Transverse colon (tissue), 4 donors: ENCODE measurements at regions not wholly inside any gene's neighbourhood (a gene's known extent, or its start where the extent isn't known, plus 50 kb on each side); places are given as distances from the start of the nearest gene placed in this dataset.

Experiments used
- DNase-seq: peaks from one replicate; pipeline ENCODE4 v3.0.0-alpha.2; 2019
- H3K27ac ChIP-seq, 4 donors: fragments of 200-600 bp; sonication (generic); 2 replicates each; pipeline ENCODE4 v1.5.1; 2016 to 2018; ENCODE audit warnings: inconsistent platforms in 4 of 4
- H3K27me3 ChIP-seq: fragments of 200-600 bp; sonication (generic); 2 replicates; pipeline ENCODE4 v1.5.1; 2017; ENCODE audit warnings: inconsistent platforms
- H3K36me3 ChIP-seq, 4 donors: fragments of 200-600 bp; sonication (generic); 2 replicates each; pipeline ENCODE4 v1.5.1; 2017 to 2019; ENCODE audit warnings: inconsistent platforms in 4 of 4
- H3K4me1 ChIP-seq, 4 donors: fragments of 200-600 bp; sonication (generic); 2 replicates each; pipeline ENCODE4 v1.5.1; 2017 to 2020; ENCODE audit warnings: inconsistent platforms in 4 of 4
- H3K4me3 ChIP-seq, 4 donors: fragments of 200-600 bp; sonication (generic); 1 replicate in 1 of 4; 2 replicates in 3 of 4; pipeline versions ENCODE4 v1.5.1 to v1.6.1; 2017 to 2019; ENCODE audit warnings: inconsistent platforms in 4 of 4
- H3K9me3 ChIP-seq, 2 donors: fragments of 200-600 bp; sonication (generic); 2 replicates each; pipeline ENCODE4 v1.5.1; 2017 to 2019; ENCODE audit warnings: inconsistent platforms in 2 of 2
- EP300 ChIP-seq: sonication (generic); formaldehyde crosslinking; IDR thresholded peaks from one replicate; pipeline ENCODE4 v1.6.1; 2017; ENCODE audit warnings: antibody characterized with exemption, low read depth
- POLR2A ChIP-seq: fragments of 450-650 bp; IDR thresholded peaks from one replicate; pipeline ENCODE4 v1.6.1; 2016; ENCODE audit warnings: antibody characterized with exemption, mild to moderate bottlenecking, moderate library complexity
- POLR2AphosphoS5 ChIP-seq, 3 donors: sonication (generic); formaldehyde crosslinking; IDR thresholded peaks; one replicate each; pipeline ENCODE4 v1.6.1; 2016; ENCODE audit warnings: antibody characterized with exemption in 3 of 3
- WGBS, 2 donors: methylation state at CpG; one replicate each; pipeline ENCODE4 v1.1.5; 2018; ENCODE audit warnings: low coverage in 1 of 2; 5-methylcytosine and 5-hydroxymethylcytosine counted together
- in situ Hi-C, 4 donors: fragments of 200-750 bp; cut with MboI; loops; one replicate each; pipeline versions ENCODE4 v1.15.0 to v1.15.1; 2017; ENCODE audit warnings: low sequenced_read_pairs in 3 of 4, low pct_ligation_motif_present in 1 of 4, low pct_unique_long_range_greater_than_20kb in 1 of 4
- intact Hi-C: fragments of 100-400 bp; cut with DNase I; formaldehyde crosslinking; loops from one replicate; pipeline ENCODE4 v1.15.1; 2023; ENCODE audit warnings: low total_unique reads
- TF ChIP-seq, protein P1 (sequence below), 5 experiments: fragments of 200-600 bp in 3 of 5; fragments of 450-650 bp in 2 of 5; sonication (generic) in 3 of 5; IDR thresholded peaks; 1 replicate in 2 of 5; 2 replicates in 3 of 5; pipeline ENCODE4 v1.5.1; 2016 to 2017; ENCODE audit warnings: antibody characterized with exemption in 5 of 5, inconsistent platforms in 3 of 5, mild to moderate bottlenecking in 2 of 5, moderate library complexity in 1 of 5

DNA sequence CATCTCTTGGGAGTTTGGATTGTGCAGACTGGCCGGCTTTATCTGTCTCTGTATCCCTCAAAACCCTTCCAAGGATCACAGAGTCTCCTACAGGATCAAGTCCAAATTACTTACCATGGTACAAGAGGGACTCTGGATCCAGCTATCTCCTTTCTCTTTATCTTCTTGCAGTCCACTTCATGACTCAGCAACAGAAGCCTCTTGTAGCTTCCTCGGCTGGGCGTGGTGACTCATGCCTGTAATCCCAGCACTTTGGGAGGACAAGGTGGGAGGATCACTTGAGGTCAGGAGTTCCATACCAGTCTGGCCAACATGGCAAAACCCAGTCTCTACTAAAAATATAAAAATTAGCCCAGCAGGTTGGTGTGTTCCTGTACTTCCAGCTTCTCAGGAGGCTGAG lies 189.7 kb downstream of the BCAT1 start:
- H3K36me3 ChIP-seq: no peaks in the 10 kb centered on the region
- no peaks in the 10 kb centered on the region for H3K4me1 ChIP-seq
- H3K4me3 ChIP-seq: no peak overlapping the region
- no peak overlapping the region for H3K27ac ChIP-seq
- H3K27me3 ChIP-seq: no peaks in the 10 kb centered on the region
- no peak for DNase-seq
- TF ChIP-seq POLR2A (no peak), EP300 (no peak), POLR2AphosphoS5 (IDR thresholded peaks at IDR 0.05) (no peak)
- TF ChIP-seq, protein P1, sequence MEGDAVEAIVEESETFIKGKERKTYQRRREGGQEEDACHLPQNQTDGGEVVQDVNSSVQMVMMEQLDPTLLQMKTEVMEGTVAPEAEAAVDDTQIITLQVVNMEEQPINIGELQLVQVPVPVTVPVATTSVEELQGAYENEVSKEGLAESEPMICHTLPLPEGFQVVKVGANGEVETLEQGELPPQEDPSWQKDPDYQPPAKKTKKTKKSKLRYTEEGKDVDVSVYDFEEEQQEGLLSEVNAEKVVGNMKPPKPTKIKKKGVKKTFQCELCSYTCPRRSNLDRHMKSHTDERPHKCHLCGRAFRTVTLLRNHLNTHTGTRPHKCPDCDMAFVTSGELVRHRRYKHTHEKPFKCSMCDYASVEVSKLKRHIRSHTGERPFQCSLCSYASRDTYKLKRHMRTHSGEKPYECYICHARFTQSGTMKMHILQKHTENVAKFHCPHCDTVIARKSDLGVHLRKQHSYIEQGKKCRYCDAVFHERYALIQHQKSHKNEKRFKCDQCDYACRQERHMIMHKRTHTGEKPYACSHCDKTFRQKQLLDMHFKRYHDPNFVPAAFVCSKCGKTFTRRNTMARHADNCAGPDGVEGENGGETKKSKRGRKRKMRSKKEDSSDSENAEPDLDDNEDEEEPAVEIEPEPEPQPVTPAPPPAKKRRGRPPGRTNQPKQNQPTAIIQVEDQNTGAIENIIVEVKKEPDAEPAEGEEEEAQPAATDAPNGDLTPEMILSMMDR (IDR thresholded peaks at IDR 0.05): no peak
- 88% methylated on average over 3 of the region's 3 CpGs; no CpG with 5 or more reads in 1 of the 2 donors for WGBS, 2 donors
- intact Hi-C loops: no loop called here
- no peaks in the 10 kb centered on the region for H3K9me3 ChIP-seq
- in situ Hi-C loops: no loop called here

DNA sequence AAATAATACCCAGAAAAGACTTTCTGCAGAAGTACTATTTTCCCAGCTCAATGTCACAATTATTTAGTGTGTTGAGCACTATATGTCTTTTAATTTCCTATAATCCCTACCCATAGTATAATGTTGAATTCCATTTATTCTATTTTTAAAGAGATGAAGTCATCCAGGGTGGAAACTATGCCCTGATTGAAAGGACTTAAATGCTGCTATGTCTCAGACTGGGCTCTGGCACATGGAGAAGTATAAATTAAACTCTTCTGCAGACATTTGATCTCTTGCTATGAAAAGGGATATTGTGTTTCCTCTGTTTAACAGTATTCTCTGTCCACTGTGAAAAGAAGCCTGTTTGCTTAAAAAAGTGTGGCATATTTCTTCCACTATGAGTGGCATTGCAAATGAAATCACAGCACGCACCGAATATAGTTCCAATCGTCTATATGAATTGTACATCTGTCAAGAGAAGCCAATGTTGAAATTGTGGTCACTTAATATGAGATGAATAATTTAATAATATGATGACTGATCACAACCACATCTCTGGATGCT lies 192.3 kb downstream of the BCAT1 start:
- 67 to 79% methylated on average over 3 of the region's 3 CpGs for WGBS, 2 donors
- no peak for DNase-seq
- in situ Hi-C loops: no loop called here
- H3K4me3 ChIP-seq: no peak overlapping the region
- TF ChIP-seq POLR2A (no peak), POLR2AphosphoS5 (IDR thresholded peaks at IDR 0.05) (no peak), EP300 (no peak)
- TF ChIP-seq, protein P1 (IDR thresholded peaks at IDR 0.05): no peak
- intact Hi-C loops: no loop called here
- no peaks in the 10 kb centered on the region for H3K4me1 ChIP-seq
- H3K27ac ChIP-seq: no peak overlapping the region
- no peaks in the 10 kb centered on the region for H3K27me3 ChIP-seq
- H3K9me3 ChIP-seq: no peaks in the 10 kb centered on the region
- H3K36me3 ChIP-seq: no peaks in the 10 kb centered on the region

DNA sequence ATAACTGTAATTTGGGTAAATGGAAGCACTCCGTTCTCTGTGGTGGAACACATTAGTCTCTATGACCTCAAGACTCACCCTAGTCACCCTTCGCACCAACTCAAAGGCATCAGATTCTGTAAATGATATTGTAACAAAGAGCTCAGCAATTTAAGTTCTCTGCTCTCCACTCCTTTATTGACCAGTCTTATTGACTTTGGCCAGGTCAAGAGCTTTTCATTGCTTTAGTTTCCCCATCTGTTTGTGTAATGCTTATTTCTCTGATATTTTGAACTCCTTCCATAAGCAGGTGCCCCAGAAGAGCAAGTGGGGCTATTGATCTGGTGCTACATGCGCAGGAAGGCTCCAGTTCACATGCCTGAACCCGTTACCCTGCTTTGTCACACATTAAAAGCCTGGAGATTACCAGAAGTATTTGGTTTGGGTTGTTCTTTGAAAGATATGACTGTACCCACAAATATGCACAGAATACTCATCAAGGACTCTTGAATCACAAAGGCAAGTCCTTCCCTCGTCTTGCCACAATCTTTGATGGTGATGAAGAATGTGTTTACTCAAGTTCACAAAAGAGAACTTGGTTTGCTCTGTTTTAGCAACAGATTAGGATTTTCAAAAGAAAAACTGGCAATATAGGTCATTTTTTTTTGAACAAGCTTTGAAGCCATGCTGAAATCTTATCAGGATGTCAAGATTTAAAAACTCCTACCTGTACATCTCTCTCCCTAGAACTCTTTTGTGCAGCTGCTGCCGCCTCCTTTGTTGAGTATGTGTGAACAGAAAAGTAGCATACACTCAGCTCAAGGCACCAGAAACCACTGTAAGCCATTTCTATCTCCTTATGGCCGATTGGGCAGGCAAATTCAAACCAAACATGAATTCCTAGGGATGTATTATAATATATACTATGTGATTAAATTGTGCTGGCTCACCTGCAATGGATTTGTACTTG lies 193.9 kb downstream of the BCAT1 start:
- in situ Hi-C loops (no loop called here), intact Hi-C loops (no loop called here)
- 67 to 71% methylated on average over 3 to 7 of the region's 7 CpGs for WGBS, 2 donors
- TF ChIP-seq POLR2A: no peak
- no peak for TF ChIP-seq EP300
- TF ChIP-seq, protein P1 (IDR thresholded peaks at IDR 0.05): no peak
- TF ChIP-seq POLR2AphosphoS5 (IDR thresholded peaks at IDR 0.05): no peak
- no peaks in the 10 kb centered on the region for H3K9me3 ChIP-seq
- H3K27ac ChIP-seq: no peak overlapping the region
- H3K4me3 ChIP-seq: no peak overlapping the region
- no peaks in the 10 kb centered on the region for H3K4me1 ChIP-seq
- DNase-seq: no peak
- no peaks in the 10 kb centered on the region for H3K36me3 ChIP-seq
- H3K27me3 ChIP-seq: no peaks in the 10 kb centered on the region

DNA sequence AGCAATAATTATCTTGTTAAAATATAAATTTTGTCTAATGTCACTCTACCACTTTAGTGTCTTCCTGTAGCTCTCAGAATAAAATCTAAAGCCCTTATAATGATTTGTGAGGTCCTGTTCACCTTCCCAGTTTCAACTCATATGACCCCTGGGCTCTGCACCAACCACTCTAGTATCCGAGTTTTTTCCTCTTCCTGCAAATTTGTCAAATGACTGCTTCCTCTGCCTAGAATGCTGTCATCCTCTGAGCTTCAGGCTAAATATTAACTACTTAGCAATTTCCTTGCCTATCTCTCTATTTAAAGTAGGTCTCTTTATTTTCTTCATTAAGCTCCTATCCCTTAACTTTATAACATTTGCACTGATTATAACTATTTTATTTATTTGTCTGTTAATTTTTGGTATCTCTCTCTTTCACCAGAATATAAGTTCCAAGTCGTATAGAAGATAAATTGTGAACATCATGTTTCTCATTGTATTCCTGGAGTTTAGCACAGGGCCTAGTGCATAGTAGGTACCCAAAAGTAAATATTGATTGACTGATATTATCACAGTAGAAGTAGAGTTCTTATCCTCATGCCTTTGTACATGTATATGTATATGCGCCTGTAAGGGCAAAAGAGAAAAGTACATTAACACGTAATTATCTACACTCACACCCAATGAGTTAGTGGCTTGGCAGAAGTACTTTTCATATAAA lies 196.0 kb downstream of the BCAT1 start:
- in situ Hi-C loops: no loop called here
- Histone ChIP-seq H3K27me3 (no peaks in the 10 kb centered on the region), H3K36me3 (no peaks in the 10 kb centered on the region), H3K27ac (no peak overlapping the region), H3K4me3 (no peak overlapping the region), H3K4me1 (no peaks in the 10 kb centered on the region), H3K9me3 (no peaks in the 10 kb centered on the region)
- intact Hi-C loops: no loop called here
- TF ChIP-seq, protein P1 (IDR thresholded peaks at IDR 0.05): no peak
- no peak for TF ChIP-seq EP300
- TF ChIP-seq POLR2A: no peak
- WGBS, 2 donors: 79 to 82% methylated on average over 4 of the region's 4 CpGs
- DNase-seq: no peak
